ENCODE measurements at regions not wholly inside any gene's neighbourhood (a gene's known extent, or its start where the extent isn't known, plus 50 kb on each side); places are given as distances from the start of the nearest gene placed in this dataset.

- H3K4me1 ChIP-seq (ENCODE audit: control insufficient read depth in 1 of 2, insufficient read depth in 2 of 2, low read depth in 1 of 2, low read length in 1 of 2): peaks cover 0 to 2% of the 10 kb centered on the region in 2 experiments; a peak in 1 of 4 replicates
- WGBS (ENCODE audit: low lambda C conversion rate): 61% methylated on average over 4 of the region's 4 CpGs
- H3K27ac ChIP-seq (ENCODE audit: low read depth in 2 of 2, low read length in 1 of 2): 0 out of 4 replicates have a peak overlapping the region, but pooled peaks of 1 of the 2 experiments have one; percentile 15
- H3K79me2 ChIP-seq (ENCODE audit: insufficient read depth): no peaks in the 10 kb centered on the region
- H3K9me3 ChIP-seq: no peaks in the 10 kb centered on the region
- CTCF ChIA-PET: no interaction called here
- peaks cover 21% of the 10 kb centered on the region; the same call in 1 of the 2 replicates for H3K27me3 ChIP-seq (ENCODE audit: insufficient read depth)
- no peaks in the 10 kb centered on the region for H4K20me1 ChIP-seq (ENCODE audit: insufficient read depth)
- H3K36me3 ChIP-seq (replicated peaks in 1 of 2; ENCODE audit: control insufficient read depth in 1 of 2, insufficient read depth in 2 of 2, low read length in 1 of 2): no peaks in the 10 kb centered on the region
- H3K9ac ChIP-seq: no peak overlapping the region
- no peaks in the 10 kb centered on the region for H3K9me2 ChIP-seq
- H3K4me2 ChIP-seq: peak overlapping the region; percentile 66; the same call in 1 of the 2 replicates
- no peak for DNase-seq
- no peak overlapping the region for H3K4me3 ChIP-seq (ENCODE audit: low read depth in 2 of 2, low read length in 1 of 2)
- POLR2A ChIA-PET: no interaction called here
- H2AFZ ChIP-seq (ENCODE audit: low read depth): 0 out of 2 replicates have a peak overlapping the region, but pooled peaks have one; percentile 1
- no peak for TF ChIP-seq SMC3 (IDR thresholded peaks at IDR 0.05; ENCODE audit: low read depth, low read length)
- TF ChIP-seq GABPA (IDR thresholded peaks at IDR 0.05; ENCODE audit: low read depth): no peak
- no peak for TF ChIP-seq EP300 (IDR thresholded peaks at IDR 0.05; ENCODE audit: borderline replicate concordance in 1 of 2, low read depth in 1 of 2, low read length in 1 of 2)
- no peak for TF ChIP-seq NRF1 (IDR thresholded peaks at IDR 0.05; ENCODE audit: low read depth, low read length)
- TF ChIP-seq TEAD4 (IDR thresholded peaks at IDR 0.05; ENCODE audit: borderline replicate concordance, insufficient read depth): no peak
- TF ChIP-seq USF2 (IDR thresholded peaks at IDR 0.05; ENCODE audit: borderline replicate concordance, low read depth, low read length): no peak
- TF ChIP-seq TAF1 (IDR thresholded peaks at IDR 0.05; ENCODE audit: borderline replicate concordance, low read depth, low read length): no peak
- peaks cover 5% of the 10 kb centered on the region for H3F3A ChIP-seq (replicated peaks; ENCODE audit: insufficient read depth)
Measured at GRCh38 chr21:36551321-36551720, 71.4 kb upstream of the CLDN14 start.

GRCh38 chr21:36551731-36552433 is 72.0 kb upstream of the CLDN14 start:
- WGBS (ENCODE audit: low lambda C conversion rate): 17% methylated on average over 10 of the region's 10 CpGs
- H3K9me2 ChIP-seq: no peaks in the 10 kb centered on the region
- peaks cover 0 to 2% of the 10 kb centered on the region in 2 experiments; a peak in 1 of 4 replicates for H3K4me1 ChIP-seq (ENCODE audit: control insufficient read depth in 1 of 2, insufficient read depth in 2 of 2, low read depth in 1 of 2, low read length in 1 of 2)
- H3K27me3 ChIP-seq (ENCODE audit: insufficient read depth): peaks cover 15% of the 10 kb centered on the region; the same call in 1 of the 2 replicates
- 0 out of 4 replicates have a peak overlapping the region, but pooled peaks of 1 of the 2 experiments have one; percentile 15 for H3K27ac ChIP-seq (ENCODE audit: low read depth in 2 of 2, low read length in 1 of 2)
- no peak for DNase-seq
- H3K36me3 ChIP-seq (replicated peaks in 1 of 2; ENCODE audit: control insufficient read depth in 1 of 2, insufficient read depth in 2 of 2, low read length in 1 of 2): no peaks in the 10 kb centered on the region
- H3K9me3 ChIP-seq: no peaks in the 10 kb centered on the region
- peak overlapping the region; percentile 66; the same call in 1 of the 2 replicates for H3K4me2 ChIP-seq
- ChIA-PET CTCF (no interaction called here), POLR2A (no interaction called here)
- no peaks in the 10 kb centered on the region for H3K79me2 ChIP-seq (ENCODE audit: insufficient read depth)
- H4K20me1 ChIP-seq (ENCODE audit: insufficient read depth): no peaks in the 10 kb centered on the region
- H3K9ac ChIP-seq: no peak overlapping the region
- H3K4me3 ChIP-seq (ENCODE audit: low read depth in 2 of 2, low read length in 1 of 2): peak overlapping the region; percentile 9 to 10; a peak in 1 of 4 replicates
- peaks cover 5% of the 10 kb centered on the region for H3F3A ChIP-seq (replicated peaks; ENCODE audit: insufficient read depth)
- peak; percentile 19; the same call in 1 of the 2 replicates for TF ChIP-seq POLR2AphosphoS5 (IDR thresholded peaks at IDR 0.05; ENCODE audit: low read depth, low read length)
- TF ChIP-seq JUND (IDR thresholded peaks at IDR 0.05): no peak
- no peak for TF ChIP-seq MAX (IDR thresholded peaks at IDR 0.05; ENCODE audit: low read depth)
- peak; percentile 53; the same call in 1 of the 2 replicates for TF ChIP-seq PBX3 (IDR thresholded peaks at IDR 0.05)
- TF ChIP-seq NFIC (IDR thresholded peaks at IDR 0.05; ENCODE audit: borderline replicate concordance): peak; percentile 69
- TF ChIP-seq RAD21 (IDR thresholded peaks at IDR 0.05; ENCODE audit: low read length): no peak
- peak; percentile 90 for TF ChIP-seq TCF12 (IDR thresholded peaks at IDR 0.05)
- TF ChIP-seq FOSL2 (IDR thresholded peaks at IDR 0.05; ENCODE audit: borderline replicate concordance, low read depth): peak; percentile 32; the same call in 1 of the 2 replicates
- no peak for TF ChIP-seq GABPA (IDR thresholded peaks at IDR 0.05; ENCODE audit: low read depth)
- 0 out of 2 replicates have a peak overlapping the region, but pooled peaks have one; percentile 1 for H2AFZ ChIP-seq (ENCODE audit: low read depth)
